H1 (cell line): ENCODE measurements at regions not wholly inside any gene's neighbourhood (a gene's known extent, or its start where the extent isn't known, plus 50 kb on each side); places are given as distances from the start of the nearest gene placed in this dataset.

ENCODE experiments used
- EGR1 ChIP-seq: IDR thresholded peaks from 2 replicates; pipeline ENCODE4 v1.6.1; 2011; ENCODE audit warnings: low read depth, low read length, borderline replicate concordance
- FOSL1 ChIP-seq: IDR thresholded peaks from 2 replicates; pipeline ENCODE4 v1.6.1; 2011; ENCODE audit warnings: mild to moderate bottlenecking, low read depth, low read length, moderate library complexity; ENCODE audit not compliant: insufficient read depth
- HDAC2 ChIP-seq, 2 experiments: fragments of 300-600 bp in 1 of 2; sonication (generic) in 1 of 2; IDR thresholded peaks; 2 replicates each; pipeline ENCODE4 v1.6.1; 2011 to 2012; ENCODE audit warnings: low read depth in 2 of 2, low read length in 2 of 2, mild to moderate bottlenecking in 2 of 2, moderate library complexity in 2 of 2, borderline replicate concordance in 1 of 2, inconsistent platforms in 1 of 2
- JUND ChIP-seq: IDR thresholded peaks from 2 replicates; pipeline ENCODE4 v1.6.1; 2011; ENCODE audit warnings: mild to moderate bottlenecking, improper control_type of control experiment, low read length
- PHF8 ChIP-seq: fragments of 200-600 bp; sonication (generic); conservative IDR thresholded peaks from 2 replicates; pipeline ENCODE4 v1.7.1; 2012; ENCODE audit warnings: low read depth, mild to moderate bottlenecking, inconsistent platforms, low read length, moderate library complexity
- ZNF274 ChIP-seq: IDR thresholded peaks from 2 replicates; pipeline ENCODE4 v1.7.0; 2012; ENCODE audit warnings: low read length, borderline replicate concordance; ENCODE audit errors: extremely low read depth

DNA sequence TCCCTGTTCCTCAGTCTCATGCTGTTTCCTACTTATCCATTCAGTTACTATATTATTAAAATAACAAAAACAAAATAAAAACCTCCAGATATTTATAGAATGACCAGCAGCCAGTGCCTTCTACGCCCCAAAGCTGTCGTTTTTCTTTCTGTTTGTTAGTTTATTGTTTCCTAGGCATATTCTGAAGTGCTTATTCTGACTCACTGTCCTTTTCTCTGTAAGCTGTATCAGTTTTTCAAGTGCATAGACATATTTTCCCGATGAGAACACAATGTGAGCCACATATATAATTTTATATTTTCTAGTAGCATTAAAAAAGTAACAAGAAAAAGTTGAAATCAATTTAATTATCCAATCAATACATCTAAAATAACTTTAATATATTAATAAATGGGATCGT is 2158.6 kb upstream of the TENM3 start (continued):
- TF ChIP-seq HDAC2 (IDR thresholded peaks at IDR 0.05; ENCODE audit: borderline replicate concordance in 1 of 2, low read depth in 2 of 2, low read length in 2 of 2) = no peak
- TF ChIP-seq FOSL1 = no peak
- no peak for TF ChIP-seq EGR1
- no peak for TF ChIP-seq PHF8
- no peak for TF ChIP-seq ZNF274
- TF ChIP-seq JUND = no peak
